Lung (tissue), 11 donors: ENCODE measurements at regions not wholly inside any gene's neighbourhood (a gene's known extent, or its start where the extent isn't known, plus 50 kb on each side); places are given as distances from the start of the nearest gene placed in this dataset.

Experiments
- ATAC-seq: fragments of 200-7000 bp; cut with Tn5 transposase; one replicate; pipeline ENCODE4 v1.9.1; 2020; ENCODE audit warnings: moderate number of reproducible peaks; ENCODE audit not compliant: insufficient read depth, low FRiP score
- DNase-seq, 3 donors: peaks; one replicate each; pipeline ENCODE4 v3.0.0-alpha.2; 2013 to 2017
- H3K27ac ChIP-seq, 2 donors: one replicate each; pipeline ENCODE4 v1.5.1; 2013; ENCODE audit warnings: mild to moderate bottlenecking in 2 of 2, moderate library complexity in 2 of 2, control low read depth in 1 of 2, inconsistent platforms in 1 of 2, low read depth in 1 of 2, low read length in 1 of 2
- H3K27me3 ChIP-seq, 3 donors: one replicate each; pipeline ENCODE4 v1.5.1; 2013; ENCODE audit warnings: low read length in 2 of 3; ENCODE audit not compliant: control insufficient read depth in 3 of 3, insufficient read depth in 3 of 3
- H3K36me3 ChIP-seq, 4 donors: one replicate each; pipeline ENCODE4 v1.5.1; 2013; ENCODE audit warnings: low read length in 4 of 4, mild to moderate bottlenecking in 1 of 4, moderate library complexity in 1 of 4; ENCODE audit not compliant: control insufficient read depth in 4 of 4, insufficient read depth in 4 of 4
- H3K4me1 ChIP-seq, 5 donors: one replicate each; pipeline ENCODE4 v1.5.1; 2013; ENCODE audit warnings: low read length in 5 of 5, mild to moderate bottlenecking in 2 of 5, moderate library complexity in 1 of 5; ENCODE audit not compliant: control insufficient read depth in 5 of 5, insufficient read depth in 5 of 5
- H3K4me3 ChIP-seq: one replicate; pipeline ENCODE4 v1.5.1; 2013; ENCODE audit warnings: mild to moderate bottlenecking, control low read depth, moderate library complexity
- H3K9ac ChIP-seq, 2 donors: one replicate each; pipeline ENCODE4 v1.5.1; 2013; ENCODE audit warnings: low read length in 2 of 2, control low read depth in 1 of 2; ENCODE audit not compliant: insufficient read depth in 1 of 2
- H3K9me3 ChIP-seq, 4 donors: one replicate each; pipeline ENCODE4 v1.5.1; 2013; ENCODE audit warnings: low read length in 3 of 4, mild to moderate bottlenecking in 1 of 4, moderate library complexity in 1 of 4; ENCODE audit not compliant: control insufficient read depth in 4 of 4, insufficient read depth in 3 of 4
- CTCF ChIP-seq: IDR thresholded peaks from 2 replicates; pipeline ENCODE4 v1.5.1; 2012; ENCODE audit warnings: mild to moderate bottlenecking; ENCODE audit errors: control extremely low read depth, extremely low read depth
- WGBS, 2 donors: extraction: QIAGEN DNeasy Blood & Tissue Kit; methylation state at CpG; one replicate each; pipeline ENCODE4 v1.1.7; 2013; 5-methylcytosine and 5-hydroxymethylcytosine counted together
- donor health status: control.
- donor health status: control.
- donor health status: Bipolar disorder and iron deficiency.
- donor health status: healthy.
- donor health status: DM: yes; HTN: yes; CAD: no.

DNA sequence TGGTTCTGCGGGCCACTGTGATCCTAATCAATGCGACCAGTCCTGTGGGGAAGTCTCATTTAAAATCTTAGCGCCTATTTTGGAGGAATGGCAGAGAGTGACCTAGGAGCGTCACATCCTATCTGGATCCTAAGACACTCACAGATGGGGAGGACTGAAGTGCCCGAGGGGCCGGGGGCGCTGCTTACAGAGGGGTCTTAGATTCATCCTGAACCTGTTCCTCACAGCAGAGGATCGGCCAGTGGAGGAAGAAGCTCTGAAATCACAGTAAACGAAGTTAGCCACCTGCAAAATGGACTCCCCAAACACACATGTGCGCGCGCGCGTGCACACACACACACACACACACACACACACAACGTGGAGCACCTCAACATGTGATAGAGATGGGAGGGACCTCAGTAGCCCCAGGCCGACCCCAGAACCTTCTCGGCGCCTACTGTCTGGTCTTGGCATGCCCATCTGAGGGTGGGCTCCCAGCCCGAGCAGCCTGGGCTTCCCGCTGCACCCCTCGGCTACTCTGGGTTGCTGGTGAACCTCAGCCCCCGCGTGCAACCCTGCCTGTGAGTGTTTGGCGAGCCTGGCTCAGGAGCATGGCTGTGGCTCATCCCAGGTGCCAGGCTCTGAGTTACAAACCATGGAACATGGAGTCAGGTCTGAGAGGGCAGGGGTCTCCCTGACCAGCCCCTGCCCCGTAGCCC, 613.3 kb downstream of the TBC1D22A start:
- Histone ChIP-seq H3K27ac (no peak overlapping the region), H3K9me3 (no peaks in the 10 kb centered on the region), H3K4me3 (no peak overlapping the region), H3K9ac (no peak overlapping the region), H3K4me1 (peaks cover 0 to 5% (median 0%) of the 10 kb centered on the region in 5 donors), H3K27me3 (no peaks in the 10 kb centered on the region), H3K36me3 (no peaks in the 10 kb centered on the region)
- 69 to 78% methylated on average over 24 to 25 of the region's 25 CpGs for WGBS, 2 donors
- no peak for TF ChIP-seq CTCF
- DNase-seq, result no peak
- no peak for ATAC-seq

DNA sequence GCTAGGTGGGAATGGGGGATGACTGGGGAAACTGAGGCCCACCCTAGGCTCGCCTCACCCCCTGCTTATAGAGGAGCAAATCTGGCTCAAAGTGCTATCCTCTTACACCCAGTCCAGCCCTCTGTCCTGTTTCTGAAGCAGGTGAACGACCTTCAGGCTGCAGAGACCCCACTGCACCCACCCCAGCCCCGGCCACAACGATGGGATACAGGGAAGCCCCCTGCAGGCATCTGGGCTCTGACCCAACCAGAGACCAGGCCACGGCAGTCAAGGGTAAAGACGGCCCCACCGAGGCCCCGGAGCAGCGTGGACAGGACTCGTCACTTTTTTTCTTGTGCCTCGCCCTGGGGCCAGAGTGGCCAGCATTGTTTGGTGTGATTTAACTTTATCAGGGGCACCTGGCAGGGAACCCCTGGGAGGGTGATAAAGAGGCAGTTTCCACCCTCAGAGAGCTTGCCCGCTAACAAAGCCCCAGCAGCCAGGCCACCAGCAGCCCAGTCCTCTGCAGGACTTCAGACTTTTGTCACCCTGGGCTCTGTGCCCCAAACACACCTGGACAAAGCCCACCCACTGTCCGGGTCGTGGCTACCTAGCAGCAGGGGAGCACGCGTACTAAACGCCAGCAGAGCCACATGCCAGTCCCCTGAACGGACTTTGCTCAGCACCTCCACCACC, 612.6 kb downstream of the TBC1D22A start:
- DNase-seq (no peak), ATAC-seq (no peak)
- no peak overlapping the region for H3K9ac ChIP-seq
- H3K4me3 ChIP-seq, result no peak overlapping the region
- 80 to 84% methylated on average over 18 of the region's 18 CpGs for WGBS, 2 donors
- no peaks in the 10 kb centered on the region for H3K27me3 ChIP-seq
- H3K27ac ChIP-seq, result no peak overlapping the region
- H3K4me1 ChIP-seq, result peaks cover 0 to 5% (median 0%) of the 10 kb centered on the region in 5 donors
- no peak for TF ChIP-seq CTCF
- H3K36me3 ChIP-seq, result no peaks in the 10 kb centered on the region
- H3K9me3 ChIP-seq, result peaks cover 0 to 2% (median 0%) of the 10 kb centered on the region in 4 donors

DNA sequence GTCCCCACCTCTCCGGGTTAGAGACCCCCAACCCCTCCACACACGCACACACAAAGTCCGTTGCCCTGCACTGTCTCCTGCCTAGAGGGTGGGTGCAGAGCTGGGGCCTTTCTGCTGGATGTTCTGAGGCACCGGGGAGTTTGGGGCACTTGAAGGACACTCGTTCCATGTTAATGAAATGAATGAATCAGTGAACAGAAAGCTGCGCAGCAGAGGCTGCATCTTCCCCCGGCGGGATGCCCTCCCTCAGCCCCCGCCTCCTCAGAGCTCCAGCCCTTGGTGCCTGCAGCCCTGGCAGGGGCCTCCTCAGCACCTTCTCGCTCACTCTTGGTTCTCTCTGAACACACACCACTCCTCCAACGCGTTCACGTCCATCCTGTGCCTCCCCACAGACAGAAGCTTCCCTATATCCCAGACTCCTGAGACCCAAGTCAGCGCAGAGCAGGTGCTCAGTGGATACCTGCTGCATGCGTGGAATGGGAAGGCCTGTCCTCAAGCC, 611.9 kb downstream of the TBC1D22A start:
- Histone ChIP-seq H3K27me3 (no peaks in the 10 kb centered on the region), H3K9me3 (peaks cover 0 to 2% (median 0%) of the 10 kb centered on the region in 4 donors), H3K27ac (no peak overlapping the region), H3K9ac (no peak overlapping the region), H3K4me1 (peaks cover 0 to 5% (median 0%) of the 10 kb centered on the region in 5 donors), H3K4me3 (no peak overlapping the region), H3K36me3 (no peaks in the 10 kb centered on the region)
- ATAC-seq (no peak), DNase-seq (no peak)
- no peak for TF ChIP-seq CTCF
- 84 to 89% methylated on average over 15 of the region's 15 CpGs for WGBS, 2 donors
